ENCODE measurements at regions not wholly inside any gene's neighbourhood (a gene's known extent, or its start where the extent isn't known, plus 50 kb on each side); places are given as distances from the start of the nearest gene placed in this dataset.
"Not testable (repeated sequence)": the region's sequence is repeated elsewhere in the genome, so short reads cannot be mapped to it uniquely, and the experiment has no call there.

DNA sequence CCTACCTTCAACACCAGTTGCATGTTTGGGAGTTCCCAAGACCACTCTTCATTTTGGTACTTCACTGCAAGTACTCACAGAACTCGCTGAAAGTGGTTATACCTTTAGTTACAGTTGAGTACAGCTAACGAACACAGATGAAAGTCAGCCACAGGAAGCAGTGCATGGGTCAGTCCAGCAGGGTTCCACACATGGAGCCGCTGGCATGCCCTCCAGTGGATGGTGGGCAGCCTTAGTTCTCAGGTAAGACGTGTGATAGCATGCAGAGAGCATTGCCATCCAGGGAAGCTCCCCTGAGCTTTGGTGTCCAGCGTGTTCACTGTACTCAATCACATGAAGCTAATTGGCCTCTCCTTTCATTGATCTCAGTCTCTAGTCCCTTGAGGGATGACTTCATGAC is 815.3 kb downstream of the RNF144A start:
- no peak for DNase-seq

DNA sequence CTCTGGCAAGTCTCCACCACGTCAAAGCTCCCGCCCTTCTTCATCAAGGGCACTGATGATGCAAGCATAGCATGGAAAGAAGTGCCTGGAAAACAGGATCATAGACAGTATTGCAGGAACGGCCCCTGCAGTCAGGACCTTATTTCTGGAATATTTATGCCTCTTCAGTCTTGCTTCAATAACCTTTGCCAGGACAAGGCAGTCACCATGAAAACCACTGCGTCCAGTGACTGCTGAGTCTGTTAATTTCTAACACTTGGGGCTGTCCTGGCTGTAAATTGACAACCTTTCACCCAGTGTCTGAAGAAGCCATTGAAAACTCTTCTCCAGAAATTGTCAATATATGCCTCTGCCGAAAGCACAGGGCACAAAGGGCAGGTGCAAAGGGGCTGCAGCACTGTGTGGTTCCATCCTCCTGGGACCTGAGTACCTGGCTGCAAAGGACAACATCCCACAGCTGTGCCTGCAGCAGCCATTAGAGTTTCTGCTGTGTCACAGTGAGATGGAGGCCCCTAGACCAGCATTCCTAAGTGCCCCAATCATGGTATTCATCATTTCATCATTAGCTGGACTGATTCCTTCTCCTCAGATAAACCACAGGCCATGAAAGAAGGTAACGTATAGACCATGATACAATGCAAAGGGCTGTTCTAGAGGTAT is 819.6 kb downstream of the RNF144A start:
- DNase-seq: no peak

DNA sequence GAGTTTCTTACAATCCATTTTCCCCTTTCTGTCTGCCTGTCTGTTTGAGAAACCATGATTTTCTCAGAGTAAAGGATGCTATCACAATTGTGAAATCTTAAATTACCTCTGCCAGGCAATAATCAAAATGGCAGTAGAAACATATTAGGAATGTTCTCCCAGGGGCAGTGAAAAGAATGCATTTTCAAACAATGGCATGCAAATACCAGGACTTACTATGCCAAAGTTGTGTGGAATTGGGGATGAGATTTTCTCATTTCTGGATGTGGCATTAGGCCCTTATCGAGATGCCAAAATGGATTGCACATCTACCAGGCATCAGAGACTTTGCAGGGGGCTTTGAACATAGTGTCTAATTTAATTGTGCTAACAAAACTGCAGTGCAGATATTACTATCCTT is 821.4 kb downstream of the RNF144A start:
- DNase-seq: no peak

DNA sequence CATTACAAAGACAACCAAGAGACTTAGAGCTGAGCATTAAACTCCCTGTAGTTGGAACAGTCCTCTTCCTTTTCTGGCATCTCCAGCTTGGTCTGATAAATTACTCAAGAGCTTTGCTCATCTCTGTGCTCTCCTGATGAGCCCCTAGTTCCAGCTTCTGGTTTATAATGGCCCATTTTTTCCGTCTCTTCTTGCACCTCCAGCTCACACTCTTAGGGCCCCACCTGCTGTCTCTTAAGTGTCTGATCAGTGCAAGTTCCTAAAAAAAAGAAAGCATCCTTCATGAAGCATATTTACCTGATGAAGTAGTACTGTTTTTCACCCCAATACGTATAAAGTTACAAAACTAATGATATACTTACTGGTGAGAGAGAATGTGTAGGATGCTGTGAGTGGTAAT is 822.9 kb downstream of the RNF144A start:
- DNase-seq: no peak

DNA sequence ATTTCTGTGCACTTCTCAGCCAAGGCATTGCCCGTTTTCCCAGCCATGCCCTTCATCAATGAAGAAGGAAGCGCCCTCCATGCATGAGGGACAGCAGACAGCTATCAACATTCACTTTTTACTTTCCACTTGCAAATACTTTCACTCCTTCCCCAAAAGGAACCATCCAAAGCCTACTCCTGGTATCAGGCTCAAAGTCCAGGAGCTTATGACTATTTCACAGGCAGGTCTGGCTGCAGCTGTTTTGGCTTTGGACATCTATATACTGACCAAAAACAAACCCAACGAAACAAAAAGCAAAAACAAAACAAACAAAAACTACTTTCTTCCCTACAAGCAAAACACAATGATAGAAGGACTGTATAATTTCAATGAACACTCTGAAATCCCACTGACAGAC is 825.1 kb downstream of the RNF144A start:
- no peak for DNase-seq

DNA sequence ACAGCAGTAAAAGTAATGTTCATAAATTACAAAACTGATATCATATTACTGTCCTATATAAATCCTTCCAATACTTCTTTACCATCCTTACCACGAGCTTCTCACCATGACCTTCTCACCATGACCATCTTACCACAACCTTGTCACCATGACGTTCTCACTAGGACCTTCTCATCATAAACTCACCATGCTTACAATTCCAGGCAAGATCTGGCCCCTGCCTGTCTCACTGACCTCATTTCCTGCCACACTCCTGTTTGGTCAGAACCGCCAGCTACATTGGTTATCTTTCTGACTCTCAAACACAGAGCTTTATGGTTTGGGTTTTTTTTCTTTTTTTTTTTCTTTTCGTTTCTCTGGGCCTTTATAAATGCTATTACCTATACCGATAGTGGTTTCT is 827.6 kb downstream of the RNF144A start:
- no peak for DNase-seq

DNA sequence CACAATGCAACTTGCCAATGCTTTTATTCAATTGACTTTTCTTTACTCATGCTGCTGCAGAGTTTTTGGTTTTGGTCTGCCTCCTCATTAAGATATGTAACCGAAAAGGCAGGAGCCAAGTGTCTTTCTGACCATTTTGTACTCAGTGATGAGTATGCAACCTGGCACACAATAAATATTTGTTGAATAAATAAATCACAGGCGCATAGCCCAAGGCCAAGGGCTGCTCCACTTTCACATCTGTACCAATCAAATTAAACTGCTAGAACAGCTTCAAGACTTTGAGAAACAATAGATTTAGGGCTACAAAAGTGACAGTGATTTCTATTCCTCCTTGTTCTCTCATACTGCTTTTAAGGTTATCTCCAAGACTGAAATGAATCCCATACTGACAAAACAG is 828.2 kb downstream of the RNF144A start:
- no peak for DNase-seq

DNA sequence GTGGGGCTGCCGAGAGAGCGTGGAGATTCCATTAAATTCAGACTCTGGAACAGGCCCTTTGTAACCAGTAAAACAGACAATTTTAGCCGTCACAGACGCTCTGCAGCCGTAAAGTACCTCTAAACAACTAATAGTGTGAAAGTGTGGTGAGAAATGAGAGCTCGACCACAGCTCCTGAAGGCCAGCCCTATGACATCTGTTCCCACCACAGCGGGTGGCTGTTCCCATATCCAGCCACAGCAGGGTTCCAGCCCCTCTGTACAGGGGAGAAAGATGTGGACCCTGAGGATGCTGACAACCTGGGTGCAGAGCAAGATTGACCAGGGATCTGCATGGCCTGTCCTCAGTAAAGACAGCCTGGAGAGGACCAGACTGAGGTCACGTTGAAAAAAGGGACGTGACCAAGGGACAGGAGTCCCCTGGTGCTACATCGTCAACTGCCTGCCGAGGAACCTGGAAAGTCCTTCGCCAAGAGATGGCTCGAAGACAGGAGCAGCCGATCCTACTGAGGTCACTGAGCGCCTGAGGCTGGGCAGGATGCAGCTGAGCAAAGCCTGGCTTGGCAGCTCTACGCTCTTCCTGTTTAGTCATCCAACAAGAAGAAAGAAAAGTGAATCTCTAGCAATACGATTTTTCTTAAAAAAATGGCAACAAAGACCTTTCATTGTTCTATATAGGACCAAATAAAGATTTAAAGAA is 831.7 kb downstream of the RNF144A start:
- no peak for DNase-seq

DNA sequence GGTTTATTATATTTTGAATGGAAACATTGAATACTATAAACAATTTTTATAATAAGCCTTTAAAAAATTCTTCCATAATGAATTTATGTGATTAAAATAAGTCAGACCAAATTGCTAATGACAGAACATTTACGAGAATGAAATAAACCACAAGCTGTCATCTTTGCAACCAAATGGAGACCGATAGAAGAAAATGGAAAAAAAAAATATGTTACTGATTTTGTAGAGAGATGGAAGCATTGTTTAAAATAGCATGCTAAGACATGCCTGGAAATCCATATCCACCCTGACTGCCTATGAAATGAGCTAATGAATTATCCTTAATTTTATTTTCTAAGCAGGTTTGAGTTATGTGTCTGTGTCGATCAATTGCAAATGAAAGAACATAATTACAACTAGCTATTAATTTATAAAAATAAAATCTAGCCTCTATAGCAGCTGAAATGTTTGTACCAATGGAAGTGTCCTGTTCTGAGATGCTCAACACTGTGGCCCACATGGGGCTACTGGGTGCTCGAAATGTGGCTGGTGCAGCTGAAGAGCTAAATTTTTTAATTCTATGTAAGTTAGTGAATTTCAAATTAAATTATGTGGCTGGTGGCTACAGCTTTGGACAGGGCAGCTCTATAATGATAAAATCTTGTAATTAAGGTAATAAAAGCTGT is 832.8 kb downstream of the RNF144A start:
- DNase-seq: no peak

DNA sequence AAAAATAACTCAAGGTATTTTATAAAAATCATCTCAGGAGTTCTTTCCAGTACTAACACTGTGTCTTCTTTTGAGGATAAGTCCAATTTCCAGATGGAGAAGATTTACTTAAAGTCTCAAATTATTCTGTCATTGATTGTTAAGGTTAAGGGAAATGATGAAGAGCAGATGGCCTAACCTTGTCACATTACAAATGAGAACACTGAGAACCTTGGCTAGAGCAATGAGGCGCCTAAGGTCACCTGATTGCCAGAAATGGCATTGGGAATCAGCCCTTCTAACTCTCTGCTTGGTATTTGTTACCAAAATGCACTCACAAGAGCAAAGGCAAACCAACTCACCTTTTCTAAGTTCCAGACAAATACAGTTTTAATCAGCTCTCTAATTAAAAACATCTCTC is 835.1 kb downstream of the RNF144A start:
- no peak for DNase-seq

DNA sequence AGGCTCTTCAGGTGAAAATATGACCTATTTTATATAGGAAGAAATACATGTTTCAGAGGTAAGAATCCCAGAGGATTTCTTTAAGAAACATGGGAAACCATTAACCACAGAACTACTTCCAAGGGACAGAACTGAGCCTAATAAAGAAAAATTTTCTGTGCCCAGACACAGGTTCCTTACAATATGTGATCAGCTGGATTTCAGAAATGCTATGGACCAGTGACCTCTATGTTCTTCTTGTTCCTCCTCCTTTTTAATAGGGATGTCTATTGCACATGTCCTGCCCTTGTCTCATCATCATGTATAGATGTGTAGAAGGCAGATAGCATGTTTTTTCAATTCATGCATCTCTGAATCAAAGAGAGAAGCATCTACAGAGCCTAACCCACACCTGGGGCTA is 836.6 kb downstream of the RNF144A start:
- DNase-seq: no peak

DNA sequence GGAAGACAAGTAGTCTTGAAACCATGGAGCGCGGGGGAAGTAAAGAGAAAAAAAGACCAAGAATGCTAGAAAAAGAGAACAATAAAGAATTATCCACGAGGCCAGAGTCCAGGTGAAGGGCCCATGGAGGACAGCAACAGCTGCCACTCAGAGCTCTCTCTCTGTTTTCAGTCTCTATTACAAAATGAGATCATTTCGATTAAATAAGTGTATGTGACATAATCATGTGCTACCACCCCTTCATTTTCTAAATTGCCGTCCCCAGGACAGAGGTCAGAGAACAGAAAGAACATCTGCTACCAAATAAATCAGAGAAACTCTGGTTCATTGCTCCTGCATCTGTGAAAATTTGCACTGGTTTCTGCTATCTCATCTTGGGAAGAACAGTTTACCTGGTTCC is 838.7 kb downstream of the RNF144A start:
- DNase-seq: no peak

DNA sequence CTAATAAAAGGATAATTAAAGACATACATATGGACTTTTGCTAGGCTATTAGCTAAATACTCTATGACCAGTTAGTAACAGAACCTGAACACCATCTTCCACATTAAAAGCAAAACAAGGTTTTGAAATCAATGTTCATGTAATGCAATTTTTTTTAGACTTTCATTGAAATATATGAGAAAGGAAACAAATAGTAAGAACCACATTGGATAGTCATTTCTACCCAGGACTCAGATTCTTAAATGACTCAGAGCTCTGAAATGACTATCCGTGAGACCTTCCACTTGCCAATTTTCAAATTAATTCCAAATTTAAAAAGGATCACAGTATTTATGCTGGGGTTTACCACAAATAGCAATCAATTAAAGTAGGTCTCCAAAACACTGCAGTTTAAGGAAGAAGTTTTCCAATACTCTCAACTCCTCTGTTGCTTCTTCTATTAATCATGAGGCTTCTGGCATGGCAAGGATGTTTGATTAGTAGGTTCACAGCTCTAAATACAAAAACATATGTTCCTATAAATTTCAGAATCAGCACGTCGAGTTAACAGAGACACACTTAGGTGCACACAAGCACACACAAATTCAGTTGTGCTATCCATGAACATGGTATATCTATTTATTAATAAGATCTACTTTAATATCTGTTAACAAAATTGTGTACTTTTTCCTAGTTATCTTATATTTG is 841.0 kb downstream of the RNF144A start:
- no peak for DNase-seq

DNA sequence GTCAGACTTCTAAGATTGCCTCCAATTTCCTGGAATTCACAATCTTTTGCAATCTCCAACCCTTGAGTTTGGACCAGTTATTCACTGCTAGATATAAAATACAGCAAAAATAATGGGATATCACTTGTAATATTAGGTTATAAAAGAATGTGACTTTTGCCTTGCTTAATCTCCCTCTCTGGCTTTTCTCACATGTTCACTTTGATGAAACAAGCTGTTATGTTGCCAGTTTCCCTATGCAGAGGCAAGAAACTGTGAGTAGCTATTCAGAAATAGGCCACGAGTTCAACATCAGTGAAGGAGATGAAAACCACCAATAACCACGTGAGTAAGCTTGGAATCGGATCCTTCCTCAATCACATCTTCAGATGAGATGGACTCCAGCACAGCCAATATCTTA is 842.7 kb downstream of the RNF144A start:
- DNase-seq: no peak

DNA sequence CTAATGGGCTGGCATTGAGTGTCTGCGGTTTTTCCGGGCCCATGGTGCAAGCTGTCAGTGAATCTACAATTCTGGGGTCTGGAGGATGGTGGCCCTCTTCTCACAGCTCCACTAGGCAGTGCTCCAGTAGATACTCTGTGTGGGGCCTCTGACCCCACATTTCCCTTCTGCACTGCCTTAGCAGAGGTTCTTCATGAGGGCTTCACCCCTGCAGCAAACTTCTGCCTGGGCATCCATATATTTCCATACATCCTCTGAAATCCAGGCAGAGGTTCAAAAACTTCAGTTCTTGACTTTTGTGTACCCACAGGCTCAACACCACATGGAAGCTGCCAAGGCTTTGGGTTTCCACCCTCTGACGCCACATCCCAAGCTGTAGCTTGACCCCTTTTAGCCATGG is 846.2 kb downstream of the RNF144A start:
- not testable (repeated sequence) for DNase-seq

DNA sequence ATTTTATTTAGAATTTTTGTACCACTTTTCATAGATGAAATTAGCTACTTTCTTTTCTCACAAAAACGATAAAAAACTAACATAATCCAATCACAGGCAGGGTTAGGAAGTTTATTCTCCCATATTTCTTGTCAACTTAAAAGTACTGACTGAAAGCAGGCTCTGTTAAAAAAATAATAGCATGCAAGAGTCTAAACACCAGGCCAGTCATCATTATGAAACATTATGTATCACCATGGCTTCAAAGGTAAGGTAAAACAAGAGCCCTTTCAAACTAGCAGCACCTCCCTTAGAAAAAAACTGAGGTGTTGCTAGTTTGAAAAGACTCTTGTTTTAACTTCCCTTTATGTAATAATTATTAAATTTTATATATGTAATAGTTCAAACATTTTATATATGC is 848.0 kb downstream of the RNF144A start:
- DNase-seq: no peak

DNA sequence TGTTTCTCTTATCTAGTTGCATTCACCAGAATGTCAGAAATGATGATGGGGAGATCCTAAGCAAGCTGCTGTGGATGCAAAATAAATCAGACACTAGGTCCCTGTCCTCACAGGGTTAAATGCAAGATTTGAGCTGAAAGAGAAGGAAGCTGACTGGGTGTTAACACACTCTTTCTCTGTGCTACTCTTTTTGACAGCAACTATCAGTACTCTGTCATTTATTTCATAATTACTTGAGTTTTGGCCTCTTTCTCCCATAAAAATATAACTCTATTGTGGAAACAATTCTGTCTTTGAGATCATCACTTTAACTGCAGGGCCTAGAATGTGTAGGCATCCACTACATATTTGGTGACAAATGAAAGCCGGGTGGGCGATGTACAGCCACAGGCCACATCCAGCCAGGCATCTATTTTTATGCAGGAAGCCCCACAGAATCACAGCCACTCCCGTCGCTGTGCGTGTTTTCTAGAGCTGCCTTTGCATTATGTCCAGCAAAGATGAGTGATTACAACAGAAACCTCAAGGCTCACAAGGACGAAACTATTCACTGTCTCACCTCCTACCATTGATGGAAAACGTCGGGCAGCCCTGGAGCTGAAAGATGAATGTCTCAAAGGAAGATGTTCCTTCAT is 849.0 kb downstream of the RNF144A start:
- no peak for DNase-seq

DNA sequence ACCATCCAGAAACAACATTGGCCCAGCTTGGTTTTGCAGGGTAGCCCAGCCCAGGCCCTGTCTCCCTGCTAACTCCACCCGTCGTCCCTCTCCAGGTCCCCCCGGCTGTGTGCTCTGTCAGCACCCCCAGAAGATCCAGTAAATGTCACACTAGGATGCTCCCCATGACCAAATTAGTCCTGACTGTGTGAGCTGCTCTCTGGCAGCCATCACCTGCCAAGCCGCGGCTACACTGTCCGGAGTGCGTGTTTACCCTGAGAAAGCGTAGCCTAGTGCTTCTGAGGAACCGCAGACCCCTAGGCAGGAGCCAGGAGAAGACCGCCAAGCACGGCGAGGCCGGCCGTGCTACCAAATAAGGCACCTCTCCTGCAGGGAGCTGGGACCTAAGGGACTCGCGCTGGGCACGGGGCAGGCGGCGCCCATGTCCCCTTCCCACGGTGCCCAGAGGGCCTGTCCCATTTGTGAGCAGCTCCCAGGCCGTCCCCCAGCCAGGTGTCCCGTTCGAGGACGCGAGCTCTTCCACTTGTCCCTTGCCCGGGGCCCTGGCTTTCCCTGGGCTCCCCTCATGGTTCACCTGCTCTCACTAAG is 849.9 kb downstream of the RNF144A start:
- DNase-seq: no peak

DNA sequence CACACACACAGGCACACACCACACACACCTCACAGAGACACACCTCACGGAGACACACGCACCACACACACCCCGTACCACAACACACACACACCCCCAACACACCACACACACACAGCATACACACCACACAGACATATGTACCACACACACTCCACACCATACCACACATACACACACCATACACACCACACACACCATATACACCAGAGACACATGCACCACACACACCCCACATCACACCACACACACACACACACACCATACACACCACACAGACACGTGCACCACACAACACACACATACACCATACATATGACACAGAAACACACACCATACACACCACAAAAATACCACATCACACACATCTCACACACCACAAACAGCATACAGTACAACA is 850.7 kb downstream of the RNF144A start:
- no peak for DNase-seq

DNA sequence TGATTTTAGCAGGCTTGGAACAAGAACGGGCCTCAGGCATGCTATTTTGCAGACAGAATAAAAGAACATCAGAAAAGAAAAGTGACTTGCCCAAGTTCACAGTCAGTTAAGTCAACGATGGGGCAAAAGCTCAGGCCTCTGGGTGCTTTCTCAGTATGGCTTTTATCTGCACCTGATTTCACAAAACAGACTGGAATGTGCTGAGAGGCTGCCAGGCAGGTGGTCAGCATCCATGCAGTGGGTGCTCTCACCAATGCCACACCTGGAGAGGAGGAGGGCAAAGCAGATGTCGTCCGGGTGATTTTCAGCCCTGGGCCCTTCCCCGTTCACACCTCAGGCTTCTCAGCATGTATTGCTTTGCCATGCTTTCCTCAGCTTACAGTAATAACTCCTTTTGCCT is 854.6 kb downstream of the RNF144A start:
- DNase-seq: no peak

DNA sequence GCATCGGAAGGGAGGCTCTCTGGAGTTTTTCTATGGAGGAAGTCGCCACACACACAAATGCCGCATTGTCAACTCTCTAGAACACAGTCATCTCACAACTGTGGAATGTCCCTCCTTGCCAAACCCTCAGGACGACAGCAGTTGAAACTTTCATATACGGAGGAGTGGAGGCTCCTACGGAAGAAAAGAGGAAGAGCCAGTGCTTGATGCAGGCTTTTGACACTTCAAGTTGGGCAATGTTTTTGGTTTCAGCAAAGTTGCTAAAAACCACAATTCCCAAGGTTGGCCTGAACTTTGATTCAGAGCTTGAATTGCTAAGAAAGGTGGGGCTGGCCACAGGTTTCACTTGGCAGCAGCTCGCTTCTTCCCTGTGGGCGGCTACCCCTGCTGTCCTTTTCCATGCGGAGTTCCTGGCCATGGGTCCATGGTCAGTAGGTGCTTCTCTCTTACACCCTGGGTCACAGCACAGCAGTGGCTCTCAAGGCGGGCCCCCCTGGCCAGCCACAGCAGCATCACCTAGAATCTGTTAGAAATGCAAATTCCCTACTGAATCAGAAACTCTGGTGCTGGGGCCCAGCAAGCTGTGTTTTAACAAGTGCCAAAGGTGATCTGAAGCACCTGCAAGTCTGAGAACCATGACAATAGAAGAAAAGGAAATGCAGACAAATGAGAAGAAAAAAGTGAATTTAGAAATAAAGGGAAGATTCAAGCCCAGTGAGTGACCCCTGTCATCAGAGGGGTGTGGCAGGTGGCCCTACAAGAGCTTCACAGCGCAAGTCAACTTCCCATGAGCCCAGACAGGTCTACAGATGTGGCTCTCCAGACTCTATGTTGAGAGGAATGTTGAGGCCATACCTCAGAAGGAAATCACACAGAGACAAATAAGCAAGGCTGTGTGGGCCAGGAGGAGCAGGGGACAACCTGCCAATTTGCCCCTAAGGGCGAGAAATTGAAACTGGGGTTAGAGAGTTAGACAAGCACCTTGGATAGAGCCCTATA is 856.4 kb downstream of the RNF144A start:
- no peak for DNase-seq

DNA sequence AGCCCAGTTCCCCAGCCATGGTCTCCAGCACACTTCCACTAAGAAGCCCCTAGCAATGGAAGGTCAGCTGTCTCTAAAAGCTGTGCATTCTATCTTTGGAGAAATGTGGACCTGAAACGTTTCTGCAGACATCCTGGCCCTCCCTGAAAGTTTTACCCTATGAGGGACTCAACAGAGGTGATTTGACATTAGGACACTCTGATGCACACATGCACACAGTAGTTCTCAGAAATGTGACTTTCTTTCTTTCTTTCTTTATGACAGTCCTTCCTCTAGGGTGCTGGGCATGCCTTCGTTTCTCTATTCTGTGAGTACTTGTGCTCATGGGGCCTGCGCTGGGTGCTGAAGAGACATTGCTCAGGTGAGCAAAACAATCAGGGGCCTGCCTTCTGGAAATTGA is 857.3 kb downstream of the RNF144A start:
- DNase-seq: no peak

Data from NCI-H1436 (cell line).